Transverse colon (tissue), 4 donors: ENCODE measurements at regions not wholly inside any gene's neighbourhood (a gene's known extent, or its start where the extent isn't known, plus 50 kb on each side); places are given as distances from the start of the nearest gene placed in this dataset.

Experiments
- POLR2A ChIP-seq: fragments of 450-650 bp; IDR thresholded peaks from one replicate; pipeline ENCODE4 v1.6.1; 2016; ENCODE audit warnings: antibody characterized with exemption, mild to moderate bottlenecking, moderate library complexity
- POLR2AphosphoS5 ChIP-seq, 3 donors: sonication (generic); formaldehyde crosslinking; IDR thresholded peaks; one replicate each; pipeline ENCODE4 v1.6.1; 2016; ENCODE audit warnings: antibody characterized with exemption in 3 of 3
- TF ChIP-seq, protein P1 (sequence below), 5 experiments: fragments of 200-600 bp in 3 of 5; fragments of 450-650 bp in 2 of 5; sonication (generic) in 3 of 5; IDR thresholded peaks; 1 replicate in 2 of 5; 2 replicates in 3 of 5; pipeline ENCODE4 v1.5.1; 2016 to 2017; ENCODE audit warnings: antibody characterized with exemption in 5 of 5, inconsistent platforms in 3 of 5, mild to moderate bottlenecking in 2 of 5, moderate library complexity in 1 of 5

DNA sequence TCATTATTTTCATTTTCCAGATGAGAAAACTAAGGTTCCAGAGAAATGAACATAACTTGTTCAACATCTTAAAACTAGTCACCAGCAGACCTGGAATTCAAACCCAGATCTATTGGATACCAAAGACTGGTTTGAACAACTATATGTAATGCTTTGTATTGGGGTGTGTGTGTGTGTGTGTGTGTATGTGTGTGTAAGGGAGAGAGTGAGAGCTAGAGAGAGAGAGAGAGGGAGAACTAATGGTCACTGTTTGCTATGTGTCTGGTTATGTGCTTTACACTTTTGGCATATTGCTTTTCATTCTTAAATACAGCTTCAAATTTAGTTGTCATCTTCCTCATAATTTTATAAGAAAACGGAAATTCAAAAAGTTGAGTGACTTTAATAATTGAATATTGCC, 134.7 kb upstream of the ZNF217 start:
- TF ChIP-seq, protein P1, sequence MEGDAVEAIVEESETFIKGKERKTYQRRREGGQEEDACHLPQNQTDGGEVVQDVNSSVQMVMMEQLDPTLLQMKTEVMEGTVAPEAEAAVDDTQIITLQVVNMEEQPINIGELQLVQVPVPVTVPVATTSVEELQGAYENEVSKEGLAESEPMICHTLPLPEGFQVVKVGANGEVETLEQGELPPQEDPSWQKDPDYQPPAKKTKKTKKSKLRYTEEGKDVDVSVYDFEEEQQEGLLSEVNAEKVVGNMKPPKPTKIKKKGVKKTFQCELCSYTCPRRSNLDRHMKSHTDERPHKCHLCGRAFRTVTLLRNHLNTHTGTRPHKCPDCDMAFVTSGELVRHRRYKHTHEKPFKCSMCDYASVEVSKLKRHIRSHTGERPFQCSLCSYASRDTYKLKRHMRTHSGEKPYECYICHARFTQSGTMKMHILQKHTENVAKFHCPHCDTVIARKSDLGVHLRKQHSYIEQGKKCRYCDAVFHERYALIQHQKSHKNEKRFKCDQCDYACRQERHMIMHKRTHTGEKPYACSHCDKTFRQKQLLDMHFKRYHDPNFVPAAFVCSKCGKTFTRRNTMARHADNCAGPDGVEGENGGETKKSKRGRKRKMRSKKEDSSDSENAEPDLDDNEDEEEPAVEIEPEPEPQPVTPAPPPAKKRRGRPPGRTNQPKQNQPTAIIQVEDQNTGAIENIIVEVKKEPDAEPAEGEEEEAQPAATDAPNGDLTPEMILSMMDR (IDR thresholded peaks at IDR 0.05) = no peak
- TF ChIP-seq POLR2A (no peak), POLR2AphosphoS5 (IDR thresholded peaks at IDR 0.05) (no peak)
